Stimulated activated CD8-positive, alpha-beta memory T cell treated with anti-CD3 and anti-CD28 coated beads, Interleukin-12 subunit alpha, Interleukin-12 subunit beta, amount 100 ng/mL, for 24 hours (primary cell): ENCODE measurements at regions not wholly inside any gene's neighbourhood (a gene's known extent, or its start where the extent isn't known, plus 50 kb on each side); places are given as distances from the start of the nearest gene placed in this dataset.
"Not testable (repeated sequence)": the region's sequence is repeated elsewhere in the genome, so short reads cannot be mapped to it uniquely, and the experiment has no call there.

ENCODE experiments used
- DNase-seq: peaks from one replicate; pipeline ENCODE4 v3.0.0-alpha.2; 2020; ENCODE audit errors: extremely low read depth

DNA sequence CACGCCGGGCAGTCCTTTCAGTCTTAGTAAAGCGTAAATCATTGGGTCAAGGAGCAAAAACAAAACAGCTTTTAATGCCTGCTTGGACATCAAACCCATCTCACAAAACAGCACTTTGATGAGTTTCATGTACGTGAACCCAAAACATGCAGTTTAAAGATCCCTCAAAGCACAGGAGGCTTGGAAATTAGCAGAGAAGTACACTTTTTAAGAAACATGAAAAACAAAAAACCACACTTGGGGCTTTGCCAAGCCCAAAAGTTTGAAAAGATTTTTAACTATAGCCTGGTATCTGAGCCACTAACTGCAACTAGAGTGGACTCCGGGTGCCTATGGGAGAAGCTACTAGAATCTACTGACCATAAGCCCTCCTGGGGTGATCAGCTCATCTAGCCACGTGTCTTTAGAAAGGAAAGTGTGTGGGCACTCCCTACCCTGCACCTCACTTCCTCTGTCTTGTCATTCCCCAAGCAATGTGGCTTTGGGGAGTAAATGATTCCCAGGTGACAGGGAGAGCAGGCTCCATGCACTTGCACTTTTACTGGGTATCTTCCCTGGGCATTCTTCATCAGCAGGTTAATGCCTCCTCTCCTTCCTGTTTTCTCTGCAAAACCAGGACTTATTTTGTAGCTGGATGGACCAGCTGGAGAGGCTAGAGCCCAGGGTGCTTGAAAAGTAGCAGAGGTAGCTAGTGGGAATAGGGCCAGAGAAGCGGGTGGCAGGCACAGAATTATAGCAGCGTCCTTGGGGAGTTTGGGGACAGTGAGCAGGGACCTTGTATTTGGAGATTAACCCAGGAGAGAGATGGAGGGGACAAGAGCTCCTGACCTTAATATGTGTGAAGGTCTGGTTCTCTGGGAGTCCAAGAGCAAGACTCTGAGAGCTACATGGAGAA lies 339.3 kb downstream of the BCL11B start:
- no peak for DNase-seq

- DNase-seq, result not testable (repeated sequence)
Observed at GRCh38 chr14:98934569-98934968, 337.4 kb downstream of the BCL11B start.

DNA sequence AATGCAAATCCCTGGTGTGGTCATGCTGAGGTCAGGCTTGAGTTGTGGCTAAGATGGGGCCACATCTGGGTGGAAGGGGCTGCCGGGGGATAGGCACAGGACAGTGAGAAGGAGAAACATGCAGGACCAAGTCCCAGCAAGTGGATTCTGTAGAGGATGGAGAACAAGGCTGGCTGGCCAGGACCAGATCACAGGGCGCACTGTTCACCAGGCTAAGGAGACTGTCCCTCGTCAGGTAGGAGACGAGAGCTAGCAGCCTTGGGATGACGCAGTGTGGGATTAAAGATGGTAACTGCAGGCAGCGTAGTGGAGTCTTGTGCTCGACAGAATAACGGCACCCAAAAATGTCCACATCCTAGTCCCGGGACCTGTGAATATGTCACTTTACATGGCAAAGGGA lies 336.1 kb downstream of the BCL11B start:
- no peak for DNase-seq

- no peak for DNase-seq
Observed at GRCh38 chr14:98937021-98937420, 335.0 kb downstream of the BCL11B start.

DNA sequence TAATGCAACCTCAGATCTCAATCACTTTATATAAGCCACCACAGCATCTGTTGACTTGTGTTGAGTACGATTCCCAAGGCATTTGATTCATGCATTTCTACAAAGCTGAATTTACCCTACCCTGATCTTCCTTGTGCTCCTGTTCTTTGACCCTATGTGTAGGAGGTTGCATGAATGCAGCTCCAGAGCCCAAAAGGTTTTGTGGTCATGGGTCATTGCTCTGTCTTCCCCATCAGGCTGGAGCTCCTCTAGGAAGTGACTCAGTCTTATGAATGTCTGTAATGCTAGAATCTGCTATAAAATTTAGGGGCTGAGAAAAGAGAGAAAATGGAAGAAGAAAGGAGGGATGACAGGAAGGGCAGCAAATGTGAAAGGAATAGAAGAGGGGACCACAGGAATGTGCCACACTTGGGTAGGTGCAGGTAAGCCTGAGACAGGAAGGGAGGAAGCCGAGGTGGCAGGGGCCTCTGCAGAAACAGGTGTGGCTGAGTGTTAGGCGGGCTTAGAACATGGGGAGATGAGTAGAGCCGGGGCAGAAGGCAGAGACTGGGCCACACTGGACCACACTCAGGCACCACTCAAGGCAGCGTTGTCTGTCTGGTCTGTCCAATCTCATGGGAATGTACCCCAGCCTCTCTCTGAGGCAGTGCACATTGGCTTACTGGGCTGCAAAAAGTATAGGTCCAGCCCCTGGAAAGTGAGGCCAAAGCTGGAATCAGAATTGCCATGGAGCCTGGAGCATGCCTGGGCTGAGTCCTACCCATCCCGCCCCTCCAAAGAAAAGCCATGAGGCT lies 334.1 kb downstream of the BCL11B start:
- no peak for DNase-seq

- DNase-seq, result no peak
Observed at GRCh38 chr14:98940693-98941437, 331.1 kb downstream of the BCL11B start.

- DNase-seq, result no peak
Observed at GRCh38 chr14:98941481-98941880, 330.5 kb downstream of the BCL11B start.

- no peak for DNase-seq
Observed at GRCh38 chr14:98943907-98944306, 328.1 kb downstream of the BCL11B start.

DNA sequence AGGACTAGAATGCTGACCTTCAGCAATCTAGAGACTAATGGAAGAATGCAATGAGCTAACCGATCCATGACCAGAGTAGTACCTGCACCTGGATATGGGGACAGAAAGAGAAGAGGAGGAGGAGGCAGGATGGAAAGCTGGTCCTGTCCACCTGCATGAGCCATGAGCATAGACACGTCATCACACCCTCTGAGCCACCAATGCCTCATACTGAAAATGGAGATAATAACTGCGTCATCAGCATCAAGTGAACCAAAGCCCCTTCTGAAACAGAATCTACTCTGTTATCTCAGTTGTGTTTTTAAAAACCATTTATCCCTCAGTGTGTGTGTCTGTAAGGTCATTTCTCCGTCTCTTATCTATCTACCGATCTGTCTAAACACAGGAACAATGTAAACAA lies 327.0 kb downstream of the BCL11B start:
- no peak for DNase-seq

- DNase-seq, result no peak
Observed at GRCh38 chr14:98945611-98946570, 326.1 kb downstream of the BCL11B start.

DNA sequence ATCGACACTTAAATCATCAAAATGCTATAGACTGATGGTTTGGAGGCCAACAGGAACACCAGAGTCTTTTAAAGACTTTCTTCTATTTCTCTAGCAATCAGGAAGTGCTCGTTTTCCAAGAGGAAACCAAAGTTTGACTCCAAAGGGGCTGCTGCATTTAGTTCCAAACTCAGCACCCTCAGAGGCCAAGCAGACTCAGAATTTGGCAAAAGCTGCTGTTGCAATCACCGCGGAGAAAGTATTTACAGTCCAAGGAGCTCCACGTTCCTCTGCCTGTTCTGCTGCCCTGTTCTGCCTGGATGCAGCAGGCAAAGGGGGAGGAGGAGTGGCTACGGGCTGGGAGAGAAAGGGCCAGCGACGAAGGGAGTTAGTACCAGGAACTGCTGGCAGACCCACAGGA lies 325.1 kb downstream of the BCL11B start:
- DNase-seq, result no peak

DNA sequence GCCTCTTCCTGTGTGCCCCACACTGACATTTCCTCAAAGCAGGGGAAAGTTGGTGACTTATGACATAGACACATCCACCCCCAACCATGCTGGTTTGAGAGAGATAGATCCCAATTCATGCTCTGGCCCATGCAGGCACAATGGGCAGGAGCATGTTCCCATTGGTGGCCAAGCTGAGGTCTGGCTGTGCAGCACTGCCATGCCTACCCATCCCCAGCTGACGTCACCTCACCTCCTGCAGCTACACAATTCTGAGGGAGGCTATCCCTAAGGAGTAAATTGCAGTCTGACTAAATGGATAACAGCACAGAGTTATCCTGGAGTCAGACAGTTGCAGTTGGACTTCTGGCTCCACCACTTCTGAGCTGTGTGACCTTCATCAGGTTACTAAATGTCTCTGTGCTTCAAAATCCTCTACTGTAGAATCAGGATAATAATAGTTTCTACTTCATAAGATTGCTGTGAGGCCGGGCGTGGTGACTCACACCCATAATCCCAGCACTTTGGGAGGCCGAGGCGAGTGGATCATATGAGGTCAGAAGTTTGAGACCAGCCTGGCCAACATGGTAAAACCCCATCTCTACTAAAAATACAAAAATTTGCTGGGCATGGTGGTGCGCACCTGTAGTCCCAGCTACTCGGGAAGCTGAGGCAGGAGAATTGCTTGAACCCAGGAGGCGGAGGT lies 323.9 kb downstream of the BCL11B start:
- DNase-seq, result no peak

GRCh38 chr14:98949051-98949450 lies 322.9 kb downstream of the BCL11B start:
- no peak for DNase-seq

GRCh38 chr14:98949481-98950135 lies 322.4 kb downstream of the BCL11B start:
- no peak for DNase-seq

DNA sequence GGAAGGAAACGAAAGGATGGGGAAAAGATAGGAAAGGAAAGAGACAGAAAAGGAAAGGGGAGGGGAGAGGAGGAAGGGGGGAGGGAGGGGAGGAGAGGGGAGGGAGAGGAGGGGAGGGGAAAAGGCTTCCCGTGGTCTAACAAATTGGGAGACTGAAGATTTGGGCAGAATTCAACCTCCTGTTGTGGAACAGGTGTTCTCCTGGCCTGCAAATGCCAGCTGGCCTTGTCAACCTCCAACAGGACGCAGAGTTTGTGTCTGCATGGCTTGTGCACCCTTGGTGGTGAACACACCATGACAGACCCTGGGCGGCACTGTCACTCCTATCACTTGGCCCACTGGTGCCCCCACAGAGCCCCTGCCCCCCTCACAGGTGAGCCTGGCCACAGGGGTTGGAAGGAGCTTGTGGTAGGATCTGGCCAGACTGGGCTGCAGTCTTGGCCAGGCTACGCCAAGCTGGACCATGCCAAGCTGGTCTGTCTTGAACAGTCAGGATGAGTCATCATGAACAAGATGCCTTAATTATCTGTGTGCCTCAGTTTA lies 321.6 kb downstream of the BCL11B start:
- DNase-seq, result no peak

DNA sequence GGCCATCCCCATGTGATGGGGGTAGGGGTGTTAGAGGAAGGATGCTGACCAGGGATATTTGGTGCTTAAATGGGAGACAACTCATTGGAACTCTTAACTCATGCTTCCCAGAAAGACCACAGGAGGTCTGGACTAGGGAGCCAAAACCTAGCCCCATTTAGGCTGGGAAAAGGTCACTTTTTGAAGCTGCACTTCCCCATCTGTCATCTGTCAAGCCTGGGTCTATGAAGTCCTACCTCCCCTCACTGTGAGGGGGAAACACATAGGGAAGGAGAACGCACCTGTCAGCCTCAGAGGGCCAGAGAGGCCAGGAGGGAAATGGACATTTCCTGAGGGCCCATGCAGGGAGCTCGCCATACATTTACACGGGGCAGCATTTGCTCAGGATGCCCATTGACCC lies 321.0 kb downstream of the BCL11B start:
- DNase-seq, result no peak

- no peak for DNase-seq
Observed at GRCh38 chr14:98951521-98952152, 320.4 kb downstream of the BCL11B start.

DNA sequence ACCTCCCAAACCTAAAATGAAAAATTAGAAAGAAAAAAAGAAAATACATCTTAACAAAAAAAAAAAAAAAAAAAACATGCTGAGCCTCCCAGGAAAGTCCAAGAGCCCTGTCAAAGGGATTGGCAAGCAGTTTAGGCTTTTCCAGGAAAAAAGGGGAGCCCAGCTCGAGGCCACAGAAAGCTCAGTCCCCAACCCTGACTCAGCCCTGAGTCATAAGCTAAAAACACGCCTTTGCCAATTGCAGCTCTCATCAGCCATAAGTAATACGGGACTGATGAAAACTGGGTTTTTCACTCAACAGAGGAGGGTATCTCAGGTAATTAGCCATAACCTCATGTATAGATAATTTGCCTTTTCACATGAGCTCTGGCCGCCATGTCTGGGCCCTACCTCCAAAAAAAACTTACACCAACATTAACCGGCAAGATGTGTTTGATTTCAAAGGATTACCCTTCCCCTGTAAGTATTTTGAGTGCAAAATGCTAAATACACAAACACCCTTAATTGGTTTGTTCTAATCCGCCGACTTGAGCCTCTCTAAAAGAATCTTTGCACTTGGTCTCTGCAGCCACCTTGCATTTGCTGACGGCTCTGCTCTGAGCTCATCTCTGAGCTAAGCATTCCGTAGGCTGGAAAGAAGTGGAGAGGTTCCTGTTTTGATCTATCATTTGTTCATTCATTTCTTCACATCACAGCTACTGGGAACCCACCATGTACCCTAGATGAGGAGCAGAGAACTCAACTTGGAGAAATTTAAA lies 319.2 kb downstream of the BCL11B start:
- no peak for DNase-seq
